ENCODE measurements at regions not wholly inside any gene's neighbourhood (a gene's known extent, or its start where the extent isn't known, plus 50 kb on each side); places are given as distances from the start of the nearest gene placed in this dataset.
"Not testable (repeated sequence)": the region's sequence is repeated elsewhere in the genome, so short reads cannot be mapped to it uniquely, and the experiment has no call there.

- DNase-seq (ENCODE audit: low spot score), result no peak
- TF ChIP-seq, protein P1, sequence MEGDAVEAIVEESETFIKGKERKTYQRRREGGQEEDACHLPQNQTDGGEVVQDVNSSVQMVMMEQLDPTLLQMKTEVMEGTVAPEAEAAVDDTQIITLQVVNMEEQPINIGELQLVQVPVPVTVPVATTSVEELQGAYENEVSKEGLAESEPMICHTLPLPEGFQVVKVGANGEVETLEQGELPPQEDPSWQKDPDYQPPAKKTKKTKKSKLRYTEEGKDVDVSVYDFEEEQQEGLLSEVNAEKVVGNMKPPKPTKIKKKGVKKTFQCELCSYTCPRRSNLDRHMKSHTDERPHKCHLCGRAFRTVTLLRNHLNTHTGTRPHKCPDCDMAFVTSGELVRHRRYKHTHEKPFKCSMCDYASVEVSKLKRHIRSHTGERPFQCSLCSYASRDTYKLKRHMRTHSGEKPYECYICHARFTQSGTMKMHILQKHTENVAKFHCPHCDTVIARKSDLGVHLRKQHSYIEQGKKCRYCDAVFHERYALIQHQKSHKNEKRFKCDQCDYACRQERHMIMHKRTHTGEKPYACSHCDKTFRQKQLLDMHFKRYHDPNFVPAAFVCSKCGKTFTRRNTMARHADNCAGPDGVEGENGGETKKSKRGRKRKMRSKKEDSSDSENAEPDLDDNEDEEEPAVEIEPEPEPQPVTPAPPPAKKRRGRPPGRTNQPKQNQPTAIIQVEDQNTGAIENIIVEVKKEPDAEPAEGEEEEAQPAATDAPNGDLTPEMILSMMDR (IDR thresholded peaks at IDR 0.05; ENCODE audit: borderline replicate concordance, control extremely low read depth, extremely low read depth, insufficient read depth, missing control alignments), result no peak
- in situ Hi-C loops (cut with MboI; ENCODE audit: low sequenced_read_pairs, unreplicated experiment), result no loop called here
Observed at GRCh38 chr2:12020833-12021469, 274.5 kb downstream of the LPIN1 start.

GRCh38 chr2:12024197-12024907 lies 277.9 kb downstream of the LPIN1 start:
- DNase-seq (ENCODE audit: low spot score); in situ Hi-C loops (cut with MboI; ENCODE audit: low sequenced_read_pairs, unreplicated experiment): not testable (repeated sequence)

- in situ Hi-C loops (cut with MboI; ENCODE audit: low sequenced_read_pairs, unreplicated experiment), result loop anchor here (25.0 kb wide), 1 partner anchor 165 kb away; no protein-coding TSS in a partner anchor
- TF ChIP-seq, protein P1 (IDR thresholded peaks at IDR 0.05; ENCODE audit: borderline replicate concordance, control extremely low read depth, extremely low read depth, insufficient read depth, missing control alignments), result no peak
- no peak for DNase-seq (ENCODE audit: low spot score)
Observed at GRCh38 chr2:12027136-12027535, 280.7 kb downstream of the LPIN1 start.

DNA sequence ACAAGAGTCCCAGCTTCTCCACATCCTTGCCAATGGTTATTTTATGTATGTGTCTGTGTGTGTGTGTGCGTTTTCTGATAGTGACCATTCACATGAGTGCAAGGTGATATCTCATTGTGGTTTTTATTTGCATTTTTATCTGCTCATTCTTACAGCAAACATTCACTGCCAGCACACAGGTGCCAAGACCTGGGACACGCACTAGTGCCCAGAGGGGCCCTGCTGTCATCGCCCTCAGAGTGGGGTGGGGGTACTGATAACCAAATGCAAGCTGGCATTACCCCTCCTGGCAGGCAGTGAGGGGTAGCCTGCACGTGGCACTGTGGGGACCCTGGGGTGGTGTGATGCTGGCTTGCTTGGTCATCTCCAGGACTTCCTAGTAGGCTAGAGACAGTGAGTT lies 285.4 kb downstream of the LPIN1 start:
- in situ Hi-C loops (cut with MboI; ENCODE audit: low sequenced_read_pairs, unreplicated experiment), result loop anchor here (25.0 kb wide), 1 partner anchor 170 kb away; no protein-coding TSS in a partner anchor
- DNase-seq (ENCODE audit: low spot score), result no peak
- TF ChIP-seq, protein P1 (IDR thresholded peaks at IDR 0.05; ENCODE audit: borderline replicate concordance, control extremely low read depth, extremely low read depth, insufficient read depth, missing control alignments), result no peak

DNA sequence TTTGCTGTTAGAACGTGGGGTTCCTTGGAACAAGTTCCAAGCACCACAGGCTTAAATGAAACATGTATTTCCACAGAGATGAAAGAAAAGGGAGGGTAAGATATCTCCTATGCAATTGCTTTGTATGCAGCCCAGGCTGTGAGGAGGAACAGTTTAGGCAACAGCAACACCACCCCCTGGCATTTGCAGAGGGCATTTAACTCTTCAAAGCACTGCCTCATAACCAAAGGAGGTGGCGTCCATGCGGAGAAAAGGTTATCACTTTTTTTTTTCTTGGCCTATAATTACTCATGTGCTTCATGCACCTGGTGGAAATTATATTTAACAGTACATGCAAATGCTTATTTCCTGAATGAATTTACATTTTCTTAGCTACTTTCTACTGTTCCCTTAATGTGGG lies 286.0 kb downstream of the LPIN1 start:
- in situ Hi-C loops (cut with MboI; ENCODE audit: low sequenced_read_pairs, unreplicated experiment), result loop anchor here (25.0 kb wide), 1 partner anchor 170 kb away; no protein-coding TSS in a partner anchor
- peak; percentile 27 for DNase-seq (ENCODE audit: low spot score)
- TF ChIP-seq, protein P1 (IDR thresholded peaks at IDR 0.05; ENCODE audit: borderline replicate concordance, control extremely low read depth, extremely low read depth, insufficient read depth, missing control alignments), result no peak

GRCh38 chr2:12032975-12033374 lies 286.5 kb downstream of the LPIN1 start:
- TF ChIP-seq, protein P1 (IDR thresholded peaks at IDR 0.05; ENCODE audit: borderline replicate concordance, control extremely low read depth, extremely low read depth, insufficient read depth, missing control alignments), result no peak
- no peak for DNase-seq (ENCODE audit: low spot score)
- in situ Hi-C loops (cut with MboI; ENCODE audit: low sequenced_read_pairs, unreplicated experiment), result loop anchor here (25.0 kb wide), 1 partner anchor 171 kb away; no protein-coding TSS in a partner anchor

- DNase-seq (ENCODE audit: low spot score), result no peak
- TF ChIP-seq, protein P1 (IDR thresholded peaks at IDR 0.05; ENCODE audit: borderline replicate concordance, control extremely low read depth, extremely low read depth, insufficient read depth, missing control alignments), result no peak
- in situ Hi-C loops (cut with MboI; ENCODE audit: low sequenced_read_pairs, unreplicated experiment), result loop anchor here (25.0 kb wide), 1 partner anchor 171 kb away; no protein-coding TSS in a partner anchor
Observed at GRCh38 chr2:12033494-12033893, 287.1 kb downstream of the LPIN1 start.

All from GM13976 (cell line).